ENCODE measurements at regions not wholly inside any gene's neighbourhood (a gene's known extent, or its start where the extent isn't known, plus 50 kb on each side); places are given as distances from the start of the nearest gene placed in this dataset.

- no peak for TF ChIP-seq CTCF (IDR thresholded peaks at IDR 0.05)
- no peak for TF ChIP-seq EZH2phosphoT487 (IDR thresholded peaks at IDR 0.05)
- TF ChIP-seq EZH2 (IDR thresholded peaks at IDR 0.05), result no peak
Observed at GRCh38 chr5:171543148-171543815, 123.8 kb downstream of the FGF18 start.

All from neural progenitor cell (in vitro differentiated cells).